ENCODE measurements at regions not wholly inside any gene's neighbourhood (a gene's known extent, or its start where the extent isn't known, plus 50 kb on each side); places are given as distances from the start of the nearest gene placed in this dataset.

- intact Hi-C loops (cut with micrococcal nuclease; ENCODE audit: unreplicated experiment): no loop called here
Observed at GRCh38 chr9:11431490-11431889, 818.7 kb upstream of the PTPRD start.

GRCh38 chr9:11432361-11432760 lies 819.6 kb upstream of the PTPRD start:
- intact Hi-C loops (cut with micrococcal nuclease; ENCODE audit: unreplicated experiment): no loop called here
- TF ChIP-seq EZH2 (IDR thresholded peaks at IDR 0.05; ENCODE audit: borderline replicate concordance, low read depth, low read length, poor library complexity, severe bottlenecking): no peak
- TF ChIP-seq CTCF (conservative IDR thresholded peaks at IDR 0.05; ENCODE audit: low read depth, low read length): no peak
- BruUV-seq (replicated peaks): no TSS peak
- no peak for DNase-seq (ENCODE audit: low spot score)
- H3K4me1 ChIP-seq (ENCODE audit: insufficient read depth, low read length, poor library complexity, severe bottlenecking): no peaks in the 10 kb centered on the region
- H3K27ac ChIP-seq (ENCODE audit: low read depth, low read length, poor library complexity, severe bottlenecking): no peak overlapping the region
- H3K9me3 ChIP-seq (ENCODE audit: low read depth, low read length, poor library complexity, severe bottlenecking): no peaks in the 10 kb centered on the region
- no peak overlapping the region for H3K4me3 ChIP-seq (ENCODE audit: low read depth, low read length, poor library complexity, severe bottlenecking)
- H3K27me3 ChIP-seq (replicated peaks; ENCODE audit: insufficient read depth, low read depth, low read length, poor library complexity): no peaks in the 10 kb centered on the region
- CTCF ChIA-PET: no interaction called here
- no peaks in the 10 kb centered on the region for H3K36me3 ChIP-seq (ENCODE audit: insufficient read depth, low read length, poor library complexity, severe bottlenecking)
- POLR2A ChIA-PET (ENCODE audit: low non-redundant PET): no interaction called here

More at GRCh38 chr9:11431490-11431889, 818.7 kb upstream of the PTPRD start:
- no peak overlapping the region for H3K27ac ChIP-seq (ENCODE audit: low read depth, low read length, poor library complexity, severe bottlenecking)
- H3K4me1 ChIP-seq (ENCODE audit: insufficient read depth, low read length, poor library complexity, severe bottlenecking): no peaks in the 10 kb centered on the region
- TF ChIP-seq CTCF (conservative IDR thresholded peaks at IDR 0.05; ENCODE audit: low read depth, low read length) (no peak), EZH2 (IDR thresholded peaks at IDR 0.05; ENCODE audit: borderline replicate concordance, low read depth, low read length, poor library complexity, severe bottlenecking) (no peak)
- no peaks in the 10 kb centered on the region for H3K36me3 ChIP-seq (ENCODE audit: insufficient read depth, low read length, poor library complexity, severe bottlenecking)
- no peak overlapping the region for H3K4me3 ChIP-seq (ENCODE audit: low read depth, low read length, poor library complexity, severe bottlenecking)
- no TSS peak for BruUV-seq (replicated peaks)
- no peak for DNase-seq (ENCODE audit: low spot score)
- CTCF ChIA-PET: no interaction called here
- no peaks in the 10 kb centered on the region for H3K27me3 ChIP-seq (replicated peaks; ENCODE audit: insufficient read depth, low read depth, low read length, poor library complexity)
- no peaks in the 10 kb centered on the region for H3K9me3 ChIP-seq (ENCODE audit: low read depth, low read length, poor library complexity, severe bottlenecking)
- POLR2A ChIA-PET (ENCODE audit: low non-redundant PET): no interaction called here

GRCh38 chr9:11443631-11444030 lies 830.8 kb upstream of the PTPRD start:
- BruUV-seq (replicated peaks): no TSS peak
- H3K27me3 ChIP-seq (replicated peaks; ENCODE audit: insufficient read depth, low read depth, low read length, poor library complexity): no peaks in the 10 kb centered on the region
- intact Hi-C loops (cut with micrococcal nuclease; ENCODE audit: unreplicated experiment): no loop called here
- no peak overlapping the region for H3K4me3 ChIP-seq (ENCODE audit: low read depth, low read length, poor library complexity, severe bottlenecking)
- CTCF ChIA-PET: no interaction called here
- TF ChIP-seq EZH2 (IDR thresholded peaks at IDR 0.05; ENCODE audit: borderline replicate concordance, low read depth, low read length, poor library complexity, severe bottlenecking): no peak
- no peak for TF ChIP-seq CTCF (conservative IDR thresholded peaks at IDR 0.05; ENCODE audit: low read depth, low read length)
- POLR2A ChIA-PET (ENCODE audit: low non-redundant PET): no interaction called here
- H3K27ac ChIP-seq (ENCODE audit: low read depth, low read length, poor library complexity, severe bottlenecking): no peak overlapping the region
- no peak for DNase-seq (ENCODE audit: low spot score)
- no peaks in the 10 kb centered on the region for H3K4me1 ChIP-seq (ENCODE audit: insufficient read depth, low read length, poor library complexity, severe bottlenecking)
- H3K9me3 ChIP-seq (ENCODE audit: low read depth, low read length, poor library complexity, severe bottlenecking): no peaks in the 10 kb centered on the region
- H3K36me3 ChIP-seq (ENCODE audit: insufficient read depth, low read length, poor library complexity, severe bottlenecking): no peaks in the 10 kb centered on the region
